ENCODE measurements at regions not wholly inside any gene's neighbourhood (a gene's known extent, or its start where the extent isn't known, plus 50 kb on each side); places are given as distances from the start of the nearest gene placed in this dataset.

DNA sequence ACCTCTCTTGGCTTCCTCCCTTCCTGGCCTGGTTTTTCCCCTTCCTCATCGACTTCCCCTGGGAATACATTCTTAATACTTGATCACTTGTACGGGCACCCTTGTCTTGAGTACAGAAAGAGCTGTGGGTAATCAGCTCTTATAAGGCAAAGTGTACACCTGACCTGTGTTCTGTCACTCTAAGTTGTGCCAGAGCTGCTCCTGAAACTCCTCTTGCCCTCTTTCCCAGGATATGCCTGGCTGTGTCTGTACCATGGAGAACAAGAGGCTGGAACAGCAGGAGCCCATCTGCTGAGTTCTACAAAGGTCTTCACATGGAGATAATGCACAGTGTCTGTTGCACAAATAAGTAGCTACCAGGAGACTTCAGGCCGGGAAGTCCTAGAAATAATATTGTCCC is 110.1 kb downstream of the FOXA2 start:
- no peaks in the 10 kb centered on the region for H3K27me3 ChIP-seq
- no peaks in the 10 kb centered on the region for H3K36me3 ChIP-seq
- no peaks in the 10 kb centered on the region for H3K9me3 ChIP-seq
- no peak overlapping the region for H3K27ac ChIP-seq
- no peaks in the 10 kb centered on the region for H3K4me1 ChIP-seq
- intact Hi-C loops (cut with DNase I; ENCODE audit: low total_unique reads): no loop called here
- DNase-seq: no peak
- no peak overlapping the region for H3K4me3 ChIP-seq
- no peak for TF ChIP-seq CTCF (IDR thresholded peaks at IDR 0.05)
- TF ChIP-seq POLR2A (IDR thresholded peaks at IDR 0.05): no peak

- Histone ChIP-seq H3K9me3 (no peaks in the 10 kb centered on the region), H3K4me1 (no peaks in the 10 kb centered on the region), H3K36me3 (no peaks in the 10 kb centered on the region), H3K27me3 (no peaks in the 10 kb centered on the region), H3K27ac (no peak overlapping the region), H3K4me3 (no peak overlapping the region)
- intact Hi-C loops (cut with DNase I; ENCODE audit: low total_unique reads): no loop called here
- no peak for TF ChIP-seq CTCF (IDR thresholded peaks at IDR 0.05)
- no peak for TF ChIP-seq POLR2A (IDR thresholded peaks at IDR 0.05)
- DNase-seq: no peak
Observed at GRCh38 chr20:22473293-22473692, 111.1 kb downstream of the FOXA2 start.

GRCh38 chr20:22472447-22473100 is 111.8 kb downstream of the FOXA2 start:
- H3K27ac ChIP-seq: no peak overlapping the region
- H3K4me1 ChIP-seq: no peaks in the 10 kb centered on the region
- no peak overlapping the region for H3K4me3 ChIP-seq
- no peaks in the 10 kb centered on the region for H3K36me3 ChIP-seq
- intact Hi-C loops (cut with DNase I; ENCODE audit: low total_unique reads): no loop called here
- no peaks in the 10 kb centered on the region for H3K9me3 ChIP-seq
- no peak for DNase-seq
- TF ChIP-seq POLR2A (IDR thresholded peaks at IDR 0.05) (no peak), CTCF (IDR thresholded peaks at IDR 0.05) (no peak)
- H3K27me3 ChIP-seq: no peaks in the 10 kb centered on the region

- no peak for DNase-seq
- intact Hi-C loops (cut with DNase I; ENCODE audit: low total_unique reads): no loop called here
- Histone ChIP-seq H3K27me3 (no peaks in the 10 kb centered on the region), H3K4me1 (no peaks in the 10 kb centered on the region), H3K4me3 (no peak overlapping the region), H3K36me3 (no peaks in the 10 kb centered on the region), H3K9me3 (no peaks in the 10 kb centered on the region), H3K27ac (no peak overlapping the region)
- no peak for TF ChIP-seq POLR2A (IDR thresholded peaks at IDR 0.05)
- no peak for TF ChIP-seq CTCF (IDR thresholded peaks at IDR 0.05)
Observed at GRCh38 chr20:22471156-22471836, 113.1 kb downstream of the FOXA2 start.

DNA sequence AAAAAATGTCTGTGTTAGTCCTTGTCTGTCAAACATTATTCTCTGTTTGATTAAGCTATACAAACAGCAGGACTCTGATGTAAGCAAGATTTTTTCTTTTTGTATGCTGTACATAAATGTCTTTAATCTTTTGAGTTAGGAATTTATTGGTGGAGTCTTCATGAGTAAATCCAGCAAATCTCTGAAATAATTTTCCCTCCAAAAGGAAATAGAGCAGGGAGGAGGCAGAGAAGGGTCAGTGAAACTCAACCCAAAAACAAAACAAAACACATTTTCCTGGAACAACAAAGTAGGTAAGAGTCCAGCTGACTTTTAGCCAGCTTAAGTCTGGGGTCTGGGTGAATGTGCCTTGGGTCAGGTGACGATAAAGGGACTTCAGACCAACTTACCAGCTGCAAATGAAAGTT is 113.7 kb downstream of the FOXA2 start:
- no peaks in the 10 kb centered on the region for H3K9me3 ChIP-seq
- H3K4me3 ChIP-seq: no peak overlapping the region
- DNase-seq: no peak
- intact Hi-C loops (cut with DNase I; ENCODE audit: low total_unique reads): no loop called here
- no peak overlapping the region for H3K27ac ChIP-seq
- H3K36me3 ChIP-seq: no peaks in the 10 kb centered on the region
- no peaks in the 10 kb centered on the region for H3K27me3 ChIP-seq
- H3K4me1 ChIP-seq: no peaks in the 10 kb centered on the region
- TF ChIP-seq CTCF (IDR thresholded peaks at IDR 0.05) (no peak), POLR2A (IDR thresholded peaks at IDR 0.05) (no peak)
